ENCODE measurements at regions not wholly inside any gene's neighbourhood (a gene's known extent, or its start where the extent isn't known, plus 50 kb on each side); places are given as distances from the start of the nearest gene placed in this dataset.
"Not testable (repeated sequence)": the region's sequence is repeated elsewhere in the genome, so short reads cannot be mapped to it uniquely, and the experiment has no call there.

DNA sequence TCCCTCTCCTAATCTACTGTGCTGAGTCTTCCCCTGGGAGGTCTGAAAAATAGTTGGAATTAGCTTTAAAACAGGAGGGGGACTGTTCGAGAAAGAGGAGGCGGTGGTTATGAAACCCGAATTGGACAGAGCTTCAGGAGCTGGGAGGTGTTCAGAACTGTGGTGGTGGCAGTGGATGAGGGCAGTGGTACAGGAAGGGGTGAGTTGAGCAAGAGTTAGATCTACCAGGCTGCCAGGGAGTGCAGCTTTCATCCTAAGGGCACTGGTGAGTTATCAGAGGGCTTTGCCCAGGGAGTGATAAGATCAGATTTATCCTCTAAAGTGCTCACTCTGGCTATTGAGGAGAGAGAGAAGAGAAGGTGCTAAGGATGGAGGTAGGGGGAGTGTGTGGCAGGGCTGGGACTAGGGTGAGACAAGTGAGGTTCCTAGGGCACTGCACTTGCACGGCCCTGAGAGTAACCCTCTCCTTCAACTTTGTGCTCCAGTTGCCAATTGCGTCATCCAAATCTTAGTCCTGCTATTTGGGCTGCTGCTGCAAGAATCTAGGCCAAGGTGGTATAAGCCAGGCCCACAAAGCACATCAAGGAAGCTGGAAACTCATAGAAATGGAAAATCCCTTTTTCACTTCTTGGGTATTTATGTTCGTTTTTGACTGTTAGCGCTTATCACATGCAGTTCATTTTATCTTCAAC lies 540.3 kb downstream of the XYLT1 start:
- intact Hi-C loops (cut with DNase I) = no loop called here
- TF ChIP-seq, protein P1, sequence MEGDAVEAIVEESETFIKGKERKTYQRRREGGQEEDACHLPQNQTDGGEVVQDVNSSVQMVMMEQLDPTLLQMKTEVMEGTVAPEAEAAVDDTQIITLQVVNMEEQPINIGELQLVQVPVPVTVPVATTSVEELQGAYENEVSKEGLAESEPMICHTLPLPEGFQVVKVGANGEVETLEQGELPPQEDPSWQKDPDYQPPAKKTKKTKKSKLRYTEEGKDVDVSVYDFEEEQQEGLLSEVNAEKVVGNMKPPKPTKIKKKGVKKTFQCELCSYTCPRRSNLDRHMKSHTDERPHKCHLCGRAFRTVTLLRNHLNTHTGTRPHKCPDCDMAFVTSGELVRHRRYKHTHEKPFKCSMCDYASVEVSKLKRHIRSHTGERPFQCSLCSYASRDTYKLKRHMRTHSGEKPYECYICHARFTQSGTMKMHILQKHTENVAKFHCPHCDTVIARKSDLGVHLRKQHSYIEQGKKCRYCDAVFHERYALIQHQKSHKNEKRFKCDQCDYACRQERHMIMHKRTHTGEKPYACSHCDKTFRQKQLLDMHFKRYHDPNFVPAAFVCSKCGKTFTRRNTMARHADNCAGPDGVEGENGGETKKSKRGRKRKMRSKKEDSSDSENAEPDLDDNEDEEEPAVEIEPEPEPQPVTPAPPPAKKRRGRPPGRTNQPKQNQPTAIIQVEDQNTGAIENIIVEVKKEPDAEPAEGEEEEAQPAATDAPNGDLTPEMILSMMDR (IDR thresholded peaks at IDR 0.05) = no peak
- Histone ChIP-seq H3K36me3 (no peaks in the 10 kb centered on the region), H3K27ac (no peak overlapping the region), H3K4me1 (replicated peaks) (no peaks in the 10 kb centered on the region), H3K4me3 (no peak overlapping the region), H3K27me3 (replicated peaks; ENCODE audit: insufficient read depth) (no peaks in the 10 kb centered on the region), H3K9me3 (no peaks in the 10 kb centered on the region)
- 58% methylated on average over 7 of the region's 7 CpGs for WGBS
- DNase-seq (ENCODE audit: low spot score) = no peak

GRCh38 chr16:16933861-16934260 lies 536.9 kb downstream of the XYLT1 start:
- no peak for DNase-seq (ENCODE audit: low spot score)
- TF ChIP-seq POLR2AphosphoS5 (IDR thresholded peaks at IDR 0.05) (no peak), POLR2A (IDR thresholded peaks at IDR 0.05) (no peak)
- TF ChIP-seq, protein P1 (IDR thresholded peaks at IDR 0.05) = no peak
- Histone ChIP-seq H3K9me3 (no peaks in the 10 kb centered on the region), H3K36me3 (no peaks in the 10 kb centered on the region), H3K4me3 (no peak overlapping the region), H3K27ac (no peak overlapping the region), H3K4me1 (replicated peaks) (no peaks in the 10 kb centered on the region), H3K27me3 (replicated peaks; ENCODE audit: insufficient read depth) (no peaks in the 10 kb centered on the region)
- intact Hi-C loops (cut with DNase I) = no loop called here
- 89% methylated on average over 2 of the region's 2 CpGs for WGBS

DNA sequence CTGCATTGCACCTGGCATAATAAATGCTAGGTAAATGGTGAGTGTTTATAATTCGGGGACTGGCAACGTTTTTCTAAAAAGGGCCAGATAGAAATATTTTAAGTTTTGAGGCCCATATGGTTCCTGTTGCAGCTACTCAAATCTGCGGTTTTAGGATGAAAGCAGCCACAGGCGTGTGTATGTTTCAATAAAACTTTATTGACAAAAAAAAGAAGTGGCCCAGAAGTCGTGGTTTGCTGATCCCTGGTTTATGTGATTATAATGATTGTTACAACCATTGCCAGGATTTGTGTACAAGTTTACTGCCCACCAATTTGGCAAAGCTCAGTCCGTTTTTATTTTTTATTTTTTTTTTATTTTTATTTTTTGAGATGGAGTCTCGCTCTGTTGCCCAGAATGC lies 536.1 kb downstream of the XYLT1 start:
- DNase-seq (ENCODE audit: low spot score) = no peak
- whole genome bisulfite sequencing = 90% methylated on average over 7 of the region's 7 CpGs
- H3K36me3 ChIP-seq = no peaks in the 10 kb centered on the region
- H3K4me1 ChIP-seq (replicated peaks) = no peaks in the 10 kb centered on the region
- no peak overlapping the region for H3K27ac ChIP-seq
- no peak overlapping the region for H3K4me3 ChIP-seq
- no peaks in the 10 kb centered on the region for H3K27me3 ChIP-seq (replicated peaks; ENCODE audit: insufficient read depth)
- no peak for TF ChIP-seq POLR2AphosphoS5 (IDR thresholded peaks at IDR 0.05)
- TF ChIP-seq, protein P1 (IDR thresholded peaks at IDR 0.05) = no peak
- no peak for TF ChIP-seq POLR2A (IDR thresholded peaks at IDR 0.05)
- intact Hi-C loops (cut with DNase I) = no loop called here
- H3K9me3 ChIP-seq = no peaks in the 10 kb centered on the region

DNA sequence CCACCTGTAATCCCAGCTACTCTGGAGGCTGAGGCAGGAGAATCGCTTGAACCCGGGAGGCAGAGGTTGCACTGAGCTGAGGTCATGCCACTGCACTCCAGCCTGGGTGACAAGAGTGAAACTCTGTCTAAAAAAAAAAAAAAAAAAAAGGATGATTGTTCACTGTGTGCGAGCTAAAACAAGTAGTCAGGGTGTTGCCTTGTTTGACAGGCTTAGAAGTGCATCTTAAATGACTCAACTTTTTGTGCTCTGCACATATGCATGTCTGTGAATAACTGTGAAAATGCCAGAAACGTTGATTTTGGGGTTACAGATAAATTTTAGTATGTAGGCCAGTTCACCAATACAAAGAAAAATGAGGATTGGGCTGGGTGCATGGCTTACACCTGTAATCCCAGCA lies 534.9 kb downstream of the XYLT1 start:
- H3K4me3 ChIP-seq; H3K27me3 ChIP-seq (replicated peaks; ENCODE audit: insufficient read depth); H3K9me3 ChIP-seq; DNase-seq (ENCODE audit: low spot score); intact Hi-C loops (cut with DNase I); H3K36me3 ChIP-seq; H3K4me1 ChIP-seq (replicated peaks); H3K27ac ChIP-seq: not testable (repeated sequence)
- 80% methylated on average over 4 of the region's 4 CpGs for WGBS

DNA sequence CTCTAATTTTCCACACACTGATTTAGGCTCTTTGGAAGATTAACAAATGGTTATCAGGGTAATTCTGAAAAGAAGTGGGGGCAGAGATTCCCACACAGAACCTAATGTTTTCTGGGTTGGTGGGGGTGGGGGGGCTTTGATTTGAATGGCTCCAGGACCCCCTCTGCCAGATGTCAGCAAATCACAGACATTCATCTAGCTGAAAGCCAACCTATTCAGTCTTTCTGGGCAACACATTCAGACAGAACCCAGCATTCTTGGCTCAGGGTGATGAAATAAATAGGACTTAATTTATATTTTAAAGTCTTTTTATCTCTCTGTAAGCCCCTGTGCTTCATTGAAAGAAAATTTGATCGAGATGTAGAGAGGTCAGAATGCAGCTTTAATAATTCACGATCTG lies 533.2 kb downstream of the XYLT1 start:
- Histone ChIP-seq H3K9me3 (no peaks in the 10 kb centered on the region), H3K27me3 (replicated peaks; ENCODE audit: insufficient read depth) (no peaks in the 10 kb centered on the region), H3K4me1 (replicated peaks) (no peaks in the 10 kb centered on the region), H3K27ac (no peak overlapping the region), H3K4me3 (no peak overlapping the region), H3K36me3 (no peaks in the 10 kb centered on the region)
- intact Hi-C loops (cut with DNase I) = no loop called here
- WGBS = 59% methylated on average over 2 of the region's 2 CpGs
- no peak for DNase-seq (ENCODE audit: low spot score)
- TF ChIP-seq, protein P1 (IDR thresholded peaks at IDR 0.05) = no peak
- no peak for TF ChIP-seq POLR2A (IDR thresholded peaks at IDR 0.05)
- no peak for TF ChIP-seq POLR2AphosphoS5 (IDR thresholded peaks at IDR 0.05)

Measured in prostate gland (tissue), 2 donors.